ENCODE measurements at regions not wholly inside any gene's neighbourhood (a gene's known extent, or its start where the extent isn't known, plus 50 kb on each side); places are given as distances from the start of the nearest gene placed in this dataset.
"Not testable (repeated sequence)": the region's sequence is repeated elsewhere in the genome, so short reads cannot be mapped to it uniquely, and the experiment has no call there.

GRCh38 chr17:26936645-26937044, 357.3 kb upstream of the WSB1 start:
- TF ChIP-seq CTCF, POLR2A, EP300, POLR2AphosphoS5 (IDR thresholded peaks at IDR 0.05): not testable (repeated sequence)
